ENCODE measurements at regions not wholly inside any gene's neighbourhood (a gene's known extent, or its start where the extent isn't known, plus 50 kb on each side); places are given as distances from the start of the nearest gene placed in this dataset.

DNA sequence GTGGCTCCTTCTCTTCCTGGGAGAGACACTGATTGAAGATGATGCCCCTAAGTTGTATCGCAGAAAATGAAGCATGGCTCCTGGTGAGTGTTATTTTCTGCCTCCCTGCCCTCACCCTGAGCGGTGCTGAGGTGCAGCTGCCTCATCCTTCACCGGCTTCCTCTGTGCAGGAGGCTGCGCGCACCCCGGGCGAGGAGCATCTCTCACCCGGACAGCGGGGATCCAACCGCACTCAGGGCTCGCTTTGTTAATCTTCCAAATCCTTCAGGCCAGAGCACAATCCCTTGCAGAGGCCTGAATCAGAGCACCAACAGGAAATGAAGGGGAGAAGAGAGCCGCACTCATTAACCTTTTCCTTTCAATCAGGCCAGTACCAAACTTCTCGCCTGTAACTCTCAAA, 910.3 kb downstream of the CCSER2 start:
- TF ChIP-seq, protein P1, sequence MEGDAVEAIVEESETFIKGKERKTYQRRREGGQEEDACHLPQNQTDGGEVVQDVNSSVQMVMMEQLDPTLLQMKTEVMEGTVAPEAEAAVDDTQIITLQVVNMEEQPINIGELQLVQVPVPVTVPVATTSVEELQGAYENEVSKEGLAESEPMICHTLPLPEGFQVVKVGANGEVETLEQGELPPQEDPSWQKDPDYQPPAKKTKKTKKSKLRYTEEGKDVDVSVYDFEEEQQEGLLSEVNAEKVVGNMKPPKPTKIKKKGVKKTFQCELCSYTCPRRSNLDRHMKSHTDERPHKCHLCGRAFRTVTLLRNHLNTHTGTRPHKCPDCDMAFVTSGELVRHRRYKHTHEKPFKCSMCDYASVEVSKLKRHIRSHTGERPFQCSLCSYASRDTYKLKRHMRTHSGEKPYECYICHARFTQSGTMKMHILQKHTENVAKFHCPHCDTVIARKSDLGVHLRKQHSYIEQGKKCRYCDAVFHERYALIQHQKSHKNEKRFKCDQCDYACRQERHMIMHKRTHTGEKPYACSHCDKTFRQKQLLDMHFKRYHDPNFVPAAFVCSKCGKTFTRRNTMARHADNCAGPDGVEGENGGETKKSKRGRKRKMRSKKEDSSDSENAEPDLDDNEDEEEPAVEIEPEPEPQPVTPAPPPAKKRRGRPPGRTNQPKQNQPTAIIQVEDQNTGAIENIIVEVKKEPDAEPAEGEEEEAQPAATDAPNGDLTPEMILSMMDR (IDR thresholded peaks at IDR 0.05; ENCODE audit: low read depth, low read length, missing control alignments), result no peak
- H3K4me3 ChIP-seq (ENCODE audit: low read depth, low read length), result no peak overlapping the region
- DNase-seq (ENCODE audit: low read depth), result no peak

DNA sequence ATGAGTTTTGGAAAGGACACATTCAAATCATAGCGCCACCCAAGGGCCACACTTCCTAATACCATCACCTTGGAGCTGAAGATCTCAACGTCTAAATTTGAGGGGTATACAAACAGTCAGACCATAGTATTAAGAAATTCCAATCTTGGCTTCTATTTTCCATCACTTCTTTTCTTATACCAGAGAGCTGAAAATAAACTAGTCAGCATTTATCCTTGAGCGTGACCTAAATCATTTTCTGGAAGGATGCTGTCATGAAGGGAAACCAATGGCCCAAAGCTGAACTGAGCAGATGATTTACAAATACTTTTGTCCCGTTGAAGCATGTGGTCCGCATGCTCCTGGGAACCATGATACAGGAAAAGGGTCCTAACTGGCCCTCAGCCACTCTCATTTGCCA, 921.9 kb downstream of the CCSER2 start:
- H3K4me3 ChIP-seq (ENCODE audit: low read depth, low read length), result no peak overlapping the region
- in situ Hi-C loops (cut with HindIII; ENCODE audit: low sequenced_read_pairs), result no loop called here
- TF ChIP-seq, protein P1 (IDR thresholded peaks at IDR 0.05; ENCODE audit: low read depth, low read length, missing control alignments), result no peak
- DNase-seq (ENCODE audit: low read depth), result no peak

More for the DNA sequence above, 910.3 kb downstream of the CCSER2 start:
- in situ Hi-C loops (cut with HindIII; ENCODE audit: low sequenced_read_pairs), result no loop called here

DNA sequence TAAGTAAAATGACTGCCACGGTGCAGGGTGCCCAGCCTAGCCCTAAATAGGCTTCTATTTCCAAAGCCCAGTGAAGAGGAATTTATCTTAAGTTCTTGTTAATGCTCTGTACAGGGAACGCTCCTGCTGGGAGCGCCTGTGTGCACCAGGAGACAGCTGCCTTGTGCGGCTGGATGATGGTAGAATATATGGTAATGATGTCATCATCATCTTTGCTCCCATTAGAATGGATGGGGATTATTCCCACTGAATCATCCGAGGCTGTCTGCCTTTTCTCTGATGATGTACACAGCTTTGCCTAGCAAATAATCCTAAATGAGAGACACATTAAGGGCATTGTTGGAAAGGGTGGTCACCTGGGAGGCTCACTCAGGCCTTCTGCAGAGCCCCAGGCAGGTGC, 928.1 kb downstream of the CCSER2 start:
- TF ChIP-seq, protein P1 (IDR thresholded peaks at IDR 0.05; ENCODE audit: low read depth, low read length, missing control alignments), result no peak
- H3K4me3 ChIP-seq (ENCODE audit: low read depth, low read length), result no peak overlapping the region
- DNase-seq (ENCODE audit: low read depth), result no peak
- in situ Hi-C loops (cut with HindIII; ENCODE audit: low sequenced_read_pairs), result no loop called here

DNA sequence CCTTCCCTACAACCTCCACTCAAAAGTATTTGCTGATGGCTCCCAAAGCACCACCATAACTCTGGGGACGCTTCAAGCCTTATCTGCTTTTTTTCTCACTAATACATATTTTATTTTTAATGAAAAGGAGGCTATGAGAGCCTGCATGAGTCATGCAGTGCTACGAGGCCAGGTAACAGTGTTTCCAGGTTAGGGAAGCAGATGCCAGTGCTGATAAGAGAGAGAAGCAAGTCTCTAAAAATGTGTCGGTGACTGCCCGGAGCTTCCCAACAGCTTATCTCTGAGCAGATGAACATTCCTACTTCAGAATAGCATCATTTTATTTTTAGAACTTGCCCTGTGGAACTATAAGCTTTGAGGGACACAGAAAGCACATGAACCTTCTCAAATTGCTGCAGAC, 931.5 kb downstream of the CCSER2 start:
- TF ChIP-seq, protein P1 (IDR thresholded peaks at IDR 0.05; ENCODE audit: low read depth, low read length, missing control alignments), result no peak
- in situ Hi-C loops (cut with HindIII; ENCODE audit: low sequenced_read_pairs), result no loop called here
- DNase-seq (ENCODE audit: low read depth), result no peak
- H3K4me3 ChIP-seq (ENCODE audit: low read depth, low read length), result no peak overlapping the region

DNA sequence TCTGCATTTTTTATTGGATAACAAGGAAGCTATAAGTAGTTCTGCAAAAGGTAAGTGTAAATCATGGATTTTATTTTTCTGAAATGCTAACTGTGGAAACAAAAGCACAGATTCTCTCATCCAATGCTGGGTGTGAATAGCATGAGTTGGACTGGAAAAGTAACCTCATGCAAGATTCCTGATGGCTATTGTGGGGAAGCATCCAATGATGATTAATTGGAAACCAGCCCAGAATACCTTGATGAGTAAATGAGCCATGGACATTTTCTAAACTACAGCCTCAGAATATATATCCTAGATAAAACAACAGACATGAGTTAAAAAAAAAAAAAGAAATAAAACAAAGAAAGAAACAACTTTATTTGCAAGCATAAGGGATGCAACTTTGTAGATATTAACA, 934.6 kb downstream of the CCSER2 start:
- in situ Hi-C loops (cut with HindIII; ENCODE audit: low sequenced_read_pairs), result no loop called here
- no peak for DNase-seq (ENCODE audit: low read depth)

DNA sequence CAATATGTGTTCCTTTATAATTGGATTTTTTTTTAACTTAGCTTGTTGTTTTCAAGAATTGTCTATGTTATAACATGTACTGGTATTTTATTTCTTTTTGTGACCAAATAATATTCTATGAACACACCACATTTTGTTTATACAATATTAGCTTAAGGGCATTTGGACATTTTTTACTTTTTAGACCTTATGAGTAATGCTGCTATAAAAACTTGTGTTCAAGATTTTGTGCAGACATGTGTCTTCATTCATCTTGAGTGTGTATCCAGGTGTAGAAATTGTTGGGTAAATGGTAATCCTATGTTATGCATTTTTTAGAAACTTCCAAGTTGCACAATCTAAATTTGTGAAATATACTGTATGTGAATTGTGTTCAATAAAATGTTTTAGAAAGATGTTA, 936.7 kb downstream of the CCSER2 start:
- no peak overlapping the region for H3K4me3 ChIP-seq (ENCODE audit: low read depth, low read length)
- TF ChIP-seq, protein P1 (IDR thresholded peaks at IDR 0.05; ENCODE audit: low read depth, low read length, missing control alignments), result no peak
- in situ Hi-C loops (cut with HindIII; ENCODE audit: low sequenced_read_pairs), result no loop called here
- DNase-seq (ENCODE audit: low read depth), result no peak

More for the DNA sequence above, 934.6 kb downstream of the CCSER2 start:
- H3K4me3 ChIP-seq (ENCODE audit: low read depth, low read length), result no peak overlapping the region
- TF ChIP-seq, protein P1 (IDR thresholded peaks at IDR 0.05; ENCODE audit: low read depth, low read length, missing control alignments), result no peak

DNA sequence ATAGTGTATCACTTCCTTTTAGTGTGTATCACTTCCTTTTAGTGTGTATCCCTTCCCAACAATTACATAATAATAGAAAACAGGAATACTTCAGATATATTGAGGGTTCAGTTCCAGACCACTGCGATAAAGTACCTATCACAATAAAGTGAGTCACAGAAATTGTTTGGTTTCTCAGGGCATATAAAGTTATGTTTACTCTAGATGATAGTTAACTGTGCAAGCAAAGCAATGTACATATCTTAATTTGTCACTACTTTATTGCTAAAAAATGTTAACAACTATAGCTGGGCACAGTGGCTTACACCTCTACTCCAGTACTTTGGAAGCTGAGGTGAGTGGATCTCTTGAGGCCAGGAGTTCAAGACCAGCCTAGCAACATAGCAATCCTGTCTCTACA, 938.4 kb downstream of the CCSER2 start:
- no peak overlapping the region for H3K4me3 ChIP-seq (ENCODE audit: low read depth, low read length)
- in situ Hi-C loops (cut with HindIII; ENCODE audit: low sequenced_read_pairs), result no loop called here
- TF ChIP-seq, protein P1 (IDR thresholded peaks at IDR 0.05; ENCODE audit: low read depth, low read length, missing control alignments), result no peak
- DNase-seq (ENCODE audit: low read depth), result no peak

Data from astrocyte of the cerebellum (primary cell).